Fibroblast of villous mesenchyme (primary cell): ENCODE measurements at regions not wholly inside any gene's neighbourhood (a gene's known extent, or its start where the extent isn't known, plus 50 kb on each side); places are given as distances from the start of the nearest gene placed in this dataset.

ENCODE experiments used
- DNase-seq: peaks from one replicate; pipeline ENCODE4 v3.0.0-alpha.2; 2010; ENCODE audit warnings: low read depth
- H3K4me3 ChIP-seq: 2 replicates; pipeline ENCODE4 v1.5.1; 2011; ENCODE audit warnings: low read depth, mild to moderate bottlenecking, low read length
- TF ChIP-seq, protein P1 (sequence below): IDR thresholded peaks from 2 replicates; pipeline ENCODE4 v1.5.1; 2012; ENCODE audit warnings: low read depth, mild to moderate bottlenecking, low read length; ENCODE audit not compliant: insufficient read depth

- no peak overlapping the region for H3K4me3 ChIP-seq
- DNase-seq = no peak
- TF ChIP-seq, protein P1, sequence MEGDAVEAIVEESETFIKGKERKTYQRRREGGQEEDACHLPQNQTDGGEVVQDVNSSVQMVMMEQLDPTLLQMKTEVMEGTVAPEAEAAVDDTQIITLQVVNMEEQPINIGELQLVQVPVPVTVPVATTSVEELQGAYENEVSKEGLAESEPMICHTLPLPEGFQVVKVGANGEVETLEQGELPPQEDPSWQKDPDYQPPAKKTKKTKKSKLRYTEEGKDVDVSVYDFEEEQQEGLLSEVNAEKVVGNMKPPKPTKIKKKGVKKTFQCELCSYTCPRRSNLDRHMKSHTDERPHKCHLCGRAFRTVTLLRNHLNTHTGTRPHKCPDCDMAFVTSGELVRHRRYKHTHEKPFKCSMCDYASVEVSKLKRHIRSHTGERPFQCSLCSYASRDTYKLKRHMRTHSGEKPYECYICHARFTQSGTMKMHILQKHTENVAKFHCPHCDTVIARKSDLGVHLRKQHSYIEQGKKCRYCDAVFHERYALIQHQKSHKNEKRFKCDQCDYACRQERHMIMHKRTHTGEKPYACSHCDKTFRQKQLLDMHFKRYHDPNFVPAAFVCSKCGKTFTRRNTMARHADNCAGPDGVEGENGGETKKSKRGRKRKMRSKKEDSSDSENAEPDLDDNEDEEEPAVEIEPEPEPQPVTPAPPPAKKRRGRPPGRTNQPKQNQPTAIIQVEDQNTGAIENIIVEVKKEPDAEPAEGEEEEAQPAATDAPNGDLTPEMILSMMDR = no peak
Observed at GRCh38 chr13:50599927-50600326, 243.6 kb downstream of the DLEU7 start.

DNA sequence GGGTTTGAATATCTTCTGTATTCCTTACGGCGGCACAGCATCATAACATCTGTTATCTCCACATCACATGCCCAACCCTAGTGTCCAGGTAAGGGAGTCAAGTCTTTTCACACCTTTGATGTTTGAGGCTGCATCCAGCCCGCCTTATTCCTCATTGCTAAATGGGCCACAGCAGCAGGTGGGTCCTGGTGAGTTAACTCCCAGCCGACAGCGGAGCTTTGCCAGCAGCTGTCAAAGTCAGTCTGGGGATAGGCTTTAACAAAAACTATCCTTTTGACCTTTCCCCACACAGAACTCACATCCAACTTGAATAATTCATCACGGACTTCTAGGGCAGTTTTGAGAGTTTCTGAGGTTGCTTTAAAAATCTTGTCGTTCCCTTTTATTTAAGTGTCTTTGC is 235.1 kb downstream of the DLEU7 start:
- H3K4me3 ChIP-seq = no peak overlapping the region
- TF ChIP-seq, protein P1 = no peak
- no peak for DNase-seq

- TF ChIP-seq, protein P1 = no peak
- H3K4me3 ChIP-seq = no peak overlapping the region
- DNase-seq = no peak
Observed at GRCh38 chr13:50609011-50609410, 234.5 kb downstream of the DLEU7 start.

GRCh38 chr13:50610238-50610637 is 233.3 kb downstream of the DLEU7 start:
- H3K4me3 ChIP-seq = no peak overlapping the region
- no peak for DNase-seq
- TF ChIP-seq, protein P1 = no peak

DNA sequence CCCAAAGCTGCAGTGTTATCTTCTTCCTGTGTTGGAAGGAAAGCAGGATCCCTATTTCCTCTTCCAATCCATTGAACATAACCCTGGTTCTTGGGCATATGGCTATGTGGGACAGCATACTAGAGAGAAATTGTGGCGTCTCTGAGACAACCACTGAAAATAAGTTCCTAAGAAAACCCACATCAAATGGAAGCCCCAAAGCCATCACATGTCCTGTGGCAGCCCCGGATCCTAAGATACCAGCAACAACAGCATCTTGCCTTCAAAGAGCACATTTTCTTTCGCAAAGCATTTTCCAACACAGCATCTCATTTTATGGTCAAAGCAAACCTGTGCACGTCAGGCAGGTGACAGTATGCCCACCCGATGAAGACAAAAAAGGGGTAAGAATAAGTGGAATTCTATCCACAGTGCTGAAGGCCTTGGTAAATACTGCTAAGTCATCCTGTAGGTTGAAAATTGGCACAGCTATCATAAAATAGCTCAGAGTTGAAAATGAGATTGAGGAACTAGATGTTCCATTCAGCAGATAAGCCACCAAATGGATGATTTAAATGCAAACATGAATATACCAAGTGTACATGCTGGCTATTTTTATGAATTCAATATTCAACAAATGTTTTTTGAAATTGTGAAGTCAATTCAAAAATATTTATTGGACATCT is 232.2 kb downstream of the DLEU7 start:
- H3K4me3 ChIP-seq = no peak overlapping the region
- DNase-seq = no peak
- TF ChIP-seq, protein P1 = no peak

DNA sequence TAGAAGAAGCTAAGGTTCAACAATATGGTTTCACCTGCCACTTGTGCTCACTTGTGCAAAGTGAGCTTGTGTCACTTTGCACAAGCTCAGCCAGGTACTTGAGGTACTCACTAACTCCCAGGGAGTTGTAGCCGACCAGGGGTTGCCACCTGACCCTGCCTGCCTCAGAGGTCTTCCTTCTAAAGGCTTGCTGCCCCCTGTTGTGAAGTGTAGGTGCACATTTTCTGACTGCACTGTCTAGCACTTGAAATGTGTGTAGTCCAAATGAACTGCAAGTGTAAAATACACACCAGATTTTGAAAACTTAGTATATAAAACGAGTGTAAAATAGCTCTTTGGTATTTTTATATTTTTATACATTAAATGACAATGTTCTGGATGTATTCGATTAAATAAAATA is 230.8 kb downstream of the DLEU7 start:
- DNase-seq = no peak
- no peak overlapping the region for H3K4me3 ChIP-seq
- TF ChIP-seq, protein P1 = no peak

DNA sequence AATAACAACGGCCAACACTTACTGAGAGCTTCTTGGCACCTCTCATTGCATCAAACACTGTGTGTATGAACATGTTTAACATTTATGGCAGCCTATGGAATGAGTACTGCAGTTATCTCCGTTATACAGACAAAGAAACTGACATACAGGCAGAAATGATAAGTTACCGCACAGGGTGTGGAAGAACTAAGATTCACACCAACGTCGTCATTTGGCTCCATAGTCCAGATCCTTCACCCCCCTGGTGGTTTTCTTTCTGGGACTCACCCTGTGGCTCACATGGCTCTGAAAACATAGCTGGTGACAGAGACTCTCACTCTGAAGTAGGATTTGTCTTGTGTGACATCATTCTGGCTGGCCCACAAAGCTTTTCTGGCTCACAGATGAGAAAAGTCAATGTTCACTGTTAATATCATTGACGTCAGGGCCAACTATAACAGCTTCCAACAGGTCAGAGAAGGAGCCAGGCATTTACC is 230.1 kb downstream of the DLEU7 start:
- no peak overlapping the region for H3K4me3 ChIP-seq
- DNase-seq = no peak
- TF ChIP-seq, protein P1 = no peak
